ENCODE measurements at regions not wholly inside any gene's neighbourhood (a gene's known extent, or its start where the extent isn't known, plus 50 kb on each side); places are given as distances from the start of the nearest gene placed in this dataset.

GRCh38 chr22:22429369-22430108 is 79.0 kb downstream of the ZNF280B start:
- no peak for TF ChIP-seq EZH2 (IDR thresholded peaks at IDR 0.05)
- TF ChIP-seq POLR2AphosphoS5 (IDR thresholded peaks at IDR 0.05; ENCODE audit: borderline replicate concordance, low read depth, low read length): no peak

Data from SK-N-MC (cell line).